ENCODE measurements at regions not wholly inside any gene's neighbourhood (a gene's known extent, or its start where the extent isn't known, plus 50 kb on each side); places are given as distances from the start of the nearest gene placed in this dataset.

DNA sequence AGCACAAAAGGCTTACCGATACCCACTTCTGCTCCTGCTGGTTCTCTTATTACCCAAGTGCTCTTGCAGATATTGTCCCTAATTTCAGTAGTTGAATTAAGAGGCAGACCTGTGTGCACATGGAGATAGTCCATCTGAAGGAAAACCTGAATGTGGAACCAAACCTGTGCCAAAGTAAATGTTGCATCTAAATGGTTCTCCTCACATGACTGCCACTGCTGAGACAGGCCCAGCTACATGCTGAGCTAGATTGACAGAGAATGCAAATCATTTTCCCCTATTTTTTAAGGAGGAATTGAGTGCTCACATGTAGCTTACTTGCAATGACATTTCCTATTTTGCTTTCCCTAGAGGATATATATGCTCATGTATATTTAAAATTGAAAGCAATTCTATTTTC, 609.1 kb upstream of the TECRL start:
- TF ChIP-seq, protein P1, sequence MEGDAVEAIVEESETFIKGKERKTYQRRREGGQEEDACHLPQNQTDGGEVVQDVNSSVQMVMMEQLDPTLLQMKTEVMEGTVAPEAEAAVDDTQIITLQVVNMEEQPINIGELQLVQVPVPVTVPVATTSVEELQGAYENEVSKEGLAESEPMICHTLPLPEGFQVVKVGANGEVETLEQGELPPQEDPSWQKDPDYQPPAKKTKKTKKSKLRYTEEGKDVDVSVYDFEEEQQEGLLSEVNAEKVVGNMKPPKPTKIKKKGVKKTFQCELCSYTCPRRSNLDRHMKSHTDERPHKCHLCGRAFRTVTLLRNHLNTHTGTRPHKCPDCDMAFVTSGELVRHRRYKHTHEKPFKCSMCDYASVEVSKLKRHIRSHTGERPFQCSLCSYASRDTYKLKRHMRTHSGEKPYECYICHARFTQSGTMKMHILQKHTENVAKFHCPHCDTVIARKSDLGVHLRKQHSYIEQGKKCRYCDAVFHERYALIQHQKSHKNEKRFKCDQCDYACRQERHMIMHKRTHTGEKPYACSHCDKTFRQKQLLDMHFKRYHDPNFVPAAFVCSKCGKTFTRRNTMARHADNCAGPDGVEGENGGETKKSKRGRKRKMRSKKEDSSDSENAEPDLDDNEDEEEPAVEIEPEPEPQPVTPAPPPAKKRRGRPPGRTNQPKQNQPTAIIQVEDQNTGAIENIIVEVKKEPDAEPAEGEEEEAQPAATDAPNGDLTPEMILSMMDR (IDR thresholded peaks at IDR 0.05), result no peak
- TF ChIP-seq POLR2A (IDR thresholded peaks at IDR 0.05), result no peak

Measured in Peyer's patch (tissue), 4 donors.